Activated CD8-positive, alpha-beta T cell treated with anti-CD3 and anti-CD28 coated beads for 36 hours (primary cell): ENCODE measurements at regions not wholly inside any gene's neighbourhood (a gene's known extent, or its start where the extent isn't known, plus 50 kb on each side); places are given as distances from the start of the nearest gene placed in this dataset.

ENCODE experiments used
- ATAC-seq: fragments of 200-7000 bp; cut with Tn5 transposase; one replicate; pipeline ENCODE4 v1.10.0; 2021; ENCODE audit warnings: mild to moderate bottlenecking, moderate library complexity
- CTCF ChIA-PET: fragments of 350-600 bp; sonication (Branson Sonifier 250); formaldehyde crosslinking; loops from one replicate; lab custom pipeline; 2021; ENCODE audit warnings: antibody characterized with exemption; lab: Charles Lee
- POLR2A ChIA-PET: fragments of 350-600 bp; sonication (Branson Sonifier 250); formaldehyde crosslinking; loops from one replicate; lab custom pipeline; 2021; ENCODE audit warnings: antibody characterized with exemption; lab: Charles Lee
- DNase-seq: peaks from one replicate; pipeline ENCODE4 v3.0.0-alpha.2; 2020
- H3K27ac Mint-ChIP-seq: one replicate; pipeline ENCODE4 v1.8.0; 2021; ENCODE audit warnings: mild to moderate bottlenecking, mixed read lengths
- H3K27me3 Mint-ChIP-seq: one replicate; pipeline ENCODE4 v1.8.0; 2021; ENCODE audit warnings: mixed read lengths
- H3K36me3 Mint-ChIP-seq: one replicate; pipeline ENCODE4 v1.8.0; 2021; ENCODE audit warnings: low read depth, mixed read lengths
- H3K4me1 Mint-ChIP-seq: one replicate; pipeline ENCODE4 v1.8.0; 2021; ENCODE audit warnings: low read depth, mixed read lengths
- H3K4me3 Mint-ChIP-seq: one replicate; pipeline ENCODE4 v1.8.0; 2021; ENCODE audit warnings: mild to moderate bottlenecking, moderate library complexity, mixed read lengths
- H3K9me3 Mint-ChIP-seq: one replicate; pipeline ENCODE4 v1.8.0; 2021; ENCODE audit warnings: mixed read lengths
- CTCF ChIP-seq: fragments of 200-600 bp; IDR thresholded peaks from one replicate; pipeline ENCODE4 v1.8.0; 2022; ENCODE audit warnings: antibody characterized with exemption, mild to moderate bottlenecking
- intact Hi-C: fragments of 100-400 bp; cut with micrococcal nuclease; formaldehyde crosslinking; loops from one replicate; pipeline ENCODE4 v1.10.0; 2022

GRCh38 chr3:18079739-18080138, 337.3 kb upstream of the TBC1D5 start:
- ATAC-seq (no peak), DNase-seq (no peak)
- Mint-ChIP-seq H3K4me3 (no peak overlapping the region), H3K4me1 (peaks cover 10% of the 10 kb centered on the region), H3K36me3 (no peaks in the 10 kb centered on the region), H3K9me3 (no peaks in the 10 kb centered on the region), H3K27me3 (no peaks in the 10 kb centered on the region), H3K27ac (no peak overlapping the region)
- POLR2A ChIA-PET: no interaction called here
- intact Hi-C loops: no loop called here
- no peak for TF ChIP-seq CTCF
- CTCF ChIA-PET: no interaction called here

GRCh38 chr3:18079062-18079461, 336.6 kb upstream of the TBC1D5 start:
- no peak for TF ChIP-seq CTCF
- ATAC-seq: no peak
- POLR2A ChIA-PET: no interaction called here
- no peak overlapping the region for H3K4me3 Mint-ChIP-seq
- H3K27me3 Mint-ChIP-seq: no peaks in the 10 kb centered on the region
- peaks cover 10% of the 10 kb centered on the region for H3K4me1 Mint-ChIP-seq
- H3K9me3 Mint-ChIP-seq: no peaks in the 10 kb centered on the region
- CTCF ChIA-PET: no interaction called here
- no peak for DNase-seq
- intact Hi-C loops: no loop called here
- H3K27ac Mint-ChIP-seq: no peak overlapping the region
- no peaks in the 10 kb centered on the region for H3K36me3 Mint-ChIP-seq

- H3K27ac Mint-ChIP-seq: no peak overlapping the region
Observed at GRCh38 chr3:18077128-18077840, 334.9 kb upstream of the TBC1D5 start.

GRCh38 chr3:18076301-18076700, 333.9 kb upstream of the TBC1D5 start:
- H3K36me3 Mint-ChIP-seq: no peaks in the 10 kb centered on the region
- POLR2A ChIA-PET: no interaction called here
- ATAC-seq: no peak

More at GRCh38 chr3:18077128-18077840, 334.9 kb upstream of the TBC1D5 start:
- ATAC-seq (no peak), DNase-seq (no peak)
- no peaks in the 10 kb centered on the region for H3K36me3 Mint-ChIP-seq
- ChIA-PET POLR2A (no interaction called here), CTCF (no interaction called here)
- TF ChIP-seq CTCF: no peak
- H3K9me3 Mint-ChIP-seq: no peaks in the 10 kb centered on the region
- H3K27me3 Mint-ChIP-seq: no peaks in the 10 kb centered on the region
- no peak overlapping the region for H3K4me3 Mint-ChIP-seq
- peaks cover 10% of the 10 kb centered on the region for H3K4me1 Mint-ChIP-seq
- intact Hi-C loops: no loop called here

More at GRCh38 chr3:18076301-18076700, 333.9 kb upstream of the TBC1D5 start:
- DNase-seq: no peak
- TF ChIP-seq CTCF: no peak
- Mint-ChIP-seq H3K4me3 (no peak overlapping the region), H3K4me1 (peaks cover 17% of the 10 kb centered on the region), H3K9me3 (no peaks in the 10 kb centered on the region), H3K27ac (no peak overlapping the region), H3K27me3 (no peaks in the 10 kb centered on the region)
- CTCF ChIA-PET: no interaction called here
- intact Hi-C loops: no loop called here
